H9 (cell line): ENCODE measurements at regions not wholly inside any gene's neighbourhood (a gene's known extent, or its start where the extent isn't known, plus 50 kb on each side); places are given as distances from the start of the nearest gene placed in this dataset.

Source experiments
- DNase-seq: peaks from one replicate; pipeline ENCODE4 v3.0.0-alpha.2; 2017
- H2AFZ ChIP-seq: one replicate; pipeline ENCODE4 v1.6.1; 2013; ENCODE audit warnings: mild to moderate bottlenecking, low read length, control low read depth, moderate library complexity
- H2AK5ac ChIP-seq: 2 replicates; pipeline ENCODE4 v1.6.1; 2013; ENCODE audit warnings: low read length, control low read depth, mixed read lengths; ENCODE audit not compliant: insufficient read length
- H2BK120ac ChIP-seq: one replicate; pipeline ENCODE4 v1.6.1; 2013; ENCODE audit warnings: low read depth, mild to moderate bottlenecking, low read length, control low read depth, inconsistent platforms; ENCODE audit not compliant: poor library complexity, severe bottlenecking
- H2BK12ac ChIP-seq: 2 replicates; pipeline ENCODE4 v1.6.1; 2013; ENCODE audit warnings: low read length, control low read depth, mixed read lengths, low read depth; ENCODE audit not compliant: insufficient read length
- H2BK15ac ChIP-seq: 2 replicates; pipeline ENCODE4 v1.6.1; 2013; ENCODE audit warnings: low read depth, low read length, control low read depth
- H2BK20ac ChIP-seq: one replicate; pipeline ENCODE4 v1.6.1; 2013; ENCODE audit warnings: low read depth, mild to moderate bottlenecking, low read length, control low read depth, inconsistent platforms; ENCODE audit not compliant: poor library complexity, severe bottlenecking
- H2BK5ac ChIP-seq: 2 replicates; pipeline ENCODE4 v1.6.1; 2013; ENCODE audit warnings: low read length, control low read depth, mixed read lengths; ENCODE audit not compliant: insufficient read length
- H3K14ac ChIP-seq: 2 replicates; pipeline ENCODE4 v1.6.1; 2013; ENCODE audit warnings: low read length, control low read depth; ENCODE audit not compliant: insufficient read depth
- H3K18ac ChIP-seq: 2 replicates; pipeline ENCODE4 v1.6.1; 2013; ENCODE audit warnings: low read depth, mild to moderate bottlenecking, mixed read lengths, low read length, control low read depth; ENCODE audit not compliant: insufficient read length
- H3K23ac ChIP-seq: 2 replicates; pipeline ENCODE4 v1.6.1; 2013; ENCODE audit warnings: low read length, control low read depth, mixed read lengths, low read depth; ENCODE audit not compliant: insufficient read length
- H3K23me2 ChIP-seq: 2 replicates; pipeline ENCODE4 v1.6.1; 2013; ENCODE audit warnings: low read depth, mild to moderate bottlenecking, mixed read lengths, low read length, control low read depth; ENCODE audit not compliant: insufficient read length, poor library complexity, severe bottlenecking
- H3K27ac ChIP-seq: 2 replicates; pipeline ENCODE4 v1.5.1; 2013; ENCODE audit warnings: low read length, control low read depth, mixed read lengths, low read depth; ENCODE audit not compliant: insufficient read length
- H3K27me3 ChIP-seq: 2 replicates; pipeline ENCODE4 v1.6.1; 2013; ENCODE audit warnings: low read length, control low read depth, inconsistent platforms; ENCODE audit not compliant: insufficient read depth
- H3K4ac ChIP-seq: 2 replicates; pipeline ENCODE4 v1.6.1; 2013; ENCODE audit warnings: low read depth, mild to moderate bottlenecking, control low read depth, inconsistent platforms, low read length, moderate library complexity
- H3K4me1 ChIP-seq: 2 replicates; pipeline ENCODE4 v1.6.1; 2013; ENCODE audit warnings: low read length, control low read depth, inconsistent platforms; ENCODE audit not compliant: insufficient read depth
- H3K4me2 ChIP-seq: 2 replicates; pipeline ENCODE4 v1.6.1; 2013; ENCODE audit warnings: low read length, control low read depth, mixed read lengths; ENCODE audit not compliant: insufficient read length, insufficient read depth
- H3K56ac ChIP-seq: 2 replicates; pipeline ENCODE4 v1.6.1; 2013; ENCODE audit warnings: low read depth, mild to moderate bottlenecking, mixed read lengths, low read length, control low read depth; ENCODE audit not compliant: insufficient read length
- H3K79me1 ChIP-seq: 2 replicates; pipeline ENCODE4 v1.6.1; 2013; ENCODE audit warnings: low read depth, mild to moderate bottlenecking, moderate library complexity, low read length, control low read depth, inconsistent platforms; ENCODE audit not compliant: insufficient read depth, poor library complexity, severe bottlenecking
- H3K79me2 ChIP-seq: 2 replicates; pipeline ENCODE4 v1.6.1; 2013; ENCODE audit warnings: low read length, control low read depth, inconsistent platforms; ENCODE audit not compliant: insufficient read depth
- H3K9ac ChIP-seq: 2 replicates; pipeline ENCODE4 v1.6.1; 2013; ENCODE audit warnings: low read length, control low read depth, mixed read lengths; ENCODE audit not compliant: insufficient read length; ENCODE audit errors: extremely low read depth
- H3K9me3 ChIP-seq: one replicate; pipeline ENCODE4 v1.6.1; 2013; ENCODE audit warnings: low read depth, low read length, inconsistent platforms; ENCODE audit not compliant: control insufficient read depth
- H3T11ph ChIP-seq: one replicate; pipeline ENCODE4 v1.6.1; 2013; ENCODE audit warnings: mild to moderate bottlenecking, low read length, control low read depth, inconsistent platforms
- H4K20me1 ChIP-seq: one replicate; pipeline ENCODE4 v1.6.1; 2013; ENCODE audit not compliant: control insufficient read depth, insufficient read length, insufficient read depth
- H4K5ac ChIP-seq: 2 replicates; pipeline ENCODE4 v1.6.1; 2013; ENCODE audit warnings: low read depth, mild to moderate bottlenecking, mixed read lengths, low read length, control low read depth; ENCODE audit not compliant: insufficient read length
- H4K8ac ChIP-seq: replicated peaks from 2 replicates; pipeline ENCODE4 v1.6.1; 2013; ENCODE audit warnings: low read length, control low read depth, mixed read lengths, low read depth; ENCODE audit not compliant: insufficient read length
- H4K91ac ChIP-seq: 2 replicates; pipeline ENCODE4 v1.6.1; 2013; ENCODE audit warnings: low read depth, mild to moderate bottlenecking, moderate library complexity, mixed read lengths, low read length, control low read depth; ENCODE audit not compliant: insufficient read length
- H3K27ac Mint-ChIP-seq, 3 experiments: 2 replicates in 2 of 3; 3 replicates in 1 of 3; pipeline ENCODE4 v1.8.0; 2020 to 2021; ENCODE audit warnings: mixed read lengths in 3 of 3, mild to moderate bottlenecking in 1 of 3, moderate library complexity in 1 of 3
- H3K27me3 Mint-ChIP-seq: 2 replicates; pipeline ENCODE4 v1.8.0; 2021; ENCODE audit warnings: low read depth, mild to moderate bottlenecking, moderate library complexity, mixed read lengths
- H3K36me3 Mint-ChIP-seq, 3 experiments: 2 replicates in 2 of 3; 3 replicates in 1 of 3; pipeline ENCODE4 v1.8.0; 2020 to 2021; ENCODE audit warnings: low read depth in 3 of 3, mixed read lengths in 3 of 3; ENCODE audit not compliant: insufficient read depth in 1 of 3
- H3K4me1 Mint-ChIP-seq, 2 experiments: 2 replicates each; pipeline ENCODE4 v1.8.0; 2020; ENCODE audit warnings: mixed read lengths in 2 of 2
- H3K4me3 Mint-ChIP-seq, 2 experiments: 2 replicates in 1 of 2; 3 replicates in 1 of 2; pipeline ENCODE4 v1.8.0; 2020 to 2021; ENCODE audit warnings: mild to moderate bottlenecking in 2 of 2, mixed read lengths in 2 of 2, moderate library complexity in 1 of 2
- H3K9me3 Mint-ChIP-seq, 2 experiments: 2 replicates in 1 of 2; 3 replicates in 1 of 2; pipeline ENCODE4 v1.8.0; 2020; ENCODE audit warnings: mild to moderate bottlenecking in 2 of 2, mixed read lengths in 2 of 2, moderate library complexity in 1 of 2
- CTCF ChIP-seq: fragments of 200-600 bp; sonication (generic); conservative IDR thresholded peaks from 3 replicates; pipeline ENCODE4 v1.8.0; 2021; ENCODE audit warnings: antibody characterized with exemption, mild to moderate bottlenecking
- WGBS: extraction: QIAGEN DNeasy Blood & Tissue Kit; methylation state at CpG from one replicate; pipeline ENCODE4 v1.1.7; 2013; ENCODE audit warnings: missing lambda C conversion rate, low lambda C conversion rate, mixed read lengths; ENCODE audit not compliant: insufficient read length; ENCODE audit errors: extremely low coverage; 5-methylcytosine and 5-hydroxymethylcytosine counted together

GRCh38 chr15:97890307-97890706, 70.2 kb upstream of the ARRDC4 start:
- Histone ChIP-seq H3K27me3 (no peaks in the 10 kb centered on the region), H4K20me1 (no peaks in the 10 kb centered on the region), H4K8ac (no peak overlapping the region), H2BK120ac (no peak overlapping the region), H3K9me3 (no peaks in the 10 kb centered on the region), H2BK12ac (no peak overlapping the region), H2BK5ac (no peak overlapping the region), H3K56ac (no peak overlapping the region), H2AFZ (no peak overlapping the region), H4K5ac (no peak overlapping the region), H3K27ac (no peak overlapping the region), H3K14ac (no peak overlapping the region), H2BK15ac (no peak overlapping the region), H3K18ac (no peak overlapping the region), H3K4ac (no peak overlapping the region), H3K4me1 (no peaks in the 10 kb centered on the region), H3K79me2 (no peaks in the 10 kb centered on the region), H4K91ac (no peak overlapping the region), H3T11ph (no peak overlapping the region), H2AK5ac (no peak overlapping the region), H3K23me2 (no peaks in the 10 kb centered on the region), H3K79me1 (no peaks in the 10 kb centered on the region), H3K9ac (no peak overlapping the region), H2BK20ac (no peak overlapping the region), H3K23ac (no peak overlapping the region), H3K4me2 (no peak overlapping the region)
- no peaks in the 10 kb centered on the region for H3K4me1 Mint-ChIP-seq
- H3K36me3 Mint-ChIP-seq = no peaks in the 10 kb centered on the region
- no peak for TF ChIP-seq CTCF
- H3K4me3 Mint-ChIP-seq = no peak overlapping the region
- peaks cover 6% of the 10 kb centered on the region for H3K27me3 Mint-ChIP-seq
- no peak overlapping the region for H3K27ac Mint-ChIP-seq
- no peaks in the 10 kb centered on the region for H3K9me3 Mint-ChIP-seq
- DNase-seq = no peak
- no CpG with 5 or more reads among the region's 1 CpG for WGBS
